ENCODE measurements at regions not wholly inside any gene's neighbourhood (a gene's known extent, or its start where the extent isn't known, plus 50 kb on each side); places are given as distances from the start of the nearest gene placed in this dataset.

DNA sequence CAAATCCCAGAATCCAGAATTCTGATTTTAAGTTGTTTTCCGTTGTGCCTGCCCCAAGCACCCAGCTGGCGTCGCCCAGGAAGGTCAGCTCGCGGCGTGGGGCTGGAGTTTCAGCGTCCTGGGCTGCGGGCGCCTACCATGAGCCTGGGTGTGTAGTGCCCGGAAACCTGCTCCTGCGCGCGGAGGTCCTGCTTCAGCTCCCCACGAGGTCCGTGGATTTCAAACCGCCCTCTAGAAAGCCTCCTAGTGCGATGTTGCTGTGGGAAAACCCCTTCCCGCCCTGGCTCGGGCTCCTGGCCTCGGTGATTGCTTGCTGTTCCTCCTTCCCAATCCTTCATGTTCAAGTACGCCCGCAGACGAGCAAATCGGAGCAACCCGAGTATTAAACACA, 51.3 kb upstream of the NRN1 start:
- Histone ChIP-seq H3K27ac (no peak overlapping the region), H3K4me3 (no peak overlapping the region), H3K4me1 (no peaks in the 10 kb centered on the region), H3K27me3 (peaks cover 14% of the 10 kb centered on the region), H3K36me3 (no peaks in the 10 kb centered on the region), H3K9me3 (peaks cover 0 to 6% (median 0%) of the 10 kb centered on the region in 3 donors)
- no peak for TF ChIP-seq POLR2AphosphoS5 (IDR thresholded peaks at IDR 0.05)
- no peak for TF ChIP-seq EP300 (IDR thresholded peaks at IDR 0.05)
- no peak for TF ChIP-seq POLR2A (IDR thresholded peaks at IDR 0.05)
- TF ChIP-seq, protein P1, sequence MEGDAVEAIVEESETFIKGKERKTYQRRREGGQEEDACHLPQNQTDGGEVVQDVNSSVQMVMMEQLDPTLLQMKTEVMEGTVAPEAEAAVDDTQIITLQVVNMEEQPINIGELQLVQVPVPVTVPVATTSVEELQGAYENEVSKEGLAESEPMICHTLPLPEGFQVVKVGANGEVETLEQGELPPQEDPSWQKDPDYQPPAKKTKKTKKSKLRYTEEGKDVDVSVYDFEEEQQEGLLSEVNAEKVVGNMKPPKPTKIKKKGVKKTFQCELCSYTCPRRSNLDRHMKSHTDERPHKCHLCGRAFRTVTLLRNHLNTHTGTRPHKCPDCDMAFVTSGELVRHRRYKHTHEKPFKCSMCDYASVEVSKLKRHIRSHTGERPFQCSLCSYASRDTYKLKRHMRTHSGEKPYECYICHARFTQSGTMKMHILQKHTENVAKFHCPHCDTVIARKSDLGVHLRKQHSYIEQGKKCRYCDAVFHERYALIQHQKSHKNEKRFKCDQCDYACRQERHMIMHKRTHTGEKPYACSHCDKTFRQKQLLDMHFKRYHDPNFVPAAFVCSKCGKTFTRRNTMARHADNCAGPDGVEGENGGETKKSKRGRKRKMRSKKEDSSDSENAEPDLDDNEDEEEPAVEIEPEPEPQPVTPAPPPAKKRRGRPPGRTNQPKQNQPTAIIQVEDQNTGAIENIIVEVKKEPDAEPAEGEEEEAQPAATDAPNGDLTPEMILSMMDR (IDR thresholded peaks at IDR 0.05) = no peak
- ATAC-seq = no peak
- WGBS, 2 donors (ENCODE audit: low coverage in 1 of 2) = 55 to 80% methylated on average over 2 to 10 of the region's 25 CpGs

DNA sequence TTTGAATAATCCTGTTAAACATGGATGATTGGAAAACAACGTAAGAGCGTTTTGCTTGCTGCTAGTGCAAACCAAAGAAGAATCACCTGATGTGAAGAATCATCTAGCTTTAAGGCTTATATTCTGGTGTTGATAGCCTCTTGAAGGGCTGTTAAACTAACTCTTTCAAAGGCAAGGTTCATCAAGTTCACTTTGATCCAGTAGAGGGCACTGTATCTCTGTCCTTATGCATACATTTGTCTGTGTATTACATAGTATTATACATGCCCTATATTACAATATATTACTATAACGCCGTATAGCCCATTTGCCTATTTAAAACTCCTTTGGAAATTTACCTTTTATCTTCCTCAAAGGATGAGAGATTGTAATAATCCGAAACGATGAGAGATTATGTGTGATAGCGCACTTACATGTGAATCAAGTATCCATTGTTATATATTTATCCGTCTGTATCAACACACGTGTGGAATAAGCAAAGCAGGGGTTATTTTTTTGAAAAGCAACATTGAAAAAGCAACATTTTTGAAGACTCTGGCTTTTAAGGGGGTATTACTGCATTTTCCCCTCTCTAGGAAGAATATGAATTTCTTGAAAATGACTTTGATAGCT, 50.8 kb upstream of the NRN1 start:
- WGBS, 2 donors (ENCODE audit: low coverage in 1 of 2) = 61 to 62% methylated on average over 7 to 9 of the region's 9 CpGs
- Histone ChIP-seq H3K4me1 (no peaks in the 10 kb centered on the region), H3K27me3 (peaks cover 17% of the 10 kb centered on the region), H3K27ac (no peak overlapping the region), H3K36me3 (no peaks in the 10 kb centered on the region), H3K9me3 (peaks cover 0 to 6% (median 0%) of the 10 kb centered on the region in 3 donors), H3K4me3 (no peak overlapping the region)
- ATAC-seq = no peak
- TF ChIP-seq, protein P1 (IDR thresholded peaks at IDR 0.05) = peak in 2 of 4 experiments; percentile 23 to 39
- no peak for TF ChIP-seq POLR2A (IDR thresholded peaks at IDR 0.05)
- TF ChIP-seq EP300 (IDR thresholded peaks at IDR 0.05) = no peak
- no peak for TF ChIP-seq POLR2AphosphoS5 (IDR thresholded peaks at IDR 0.05)

Measured in gastroesophageal sphincter (tissue), 4 donors.